ENCODE measurements at regions not wholly inside any gene's neighbourhood (a gene's known extent, or its start where the extent isn't known, plus 50 kb on each side); places are given as distances from the start of the nearest gene placed in this dataset.

GRCh38 chr13:31930490-31930889 lies 101.1 kb upstream of the FRY start:
- no peak for DNase-seq

- DNase-seq: no peak
Measured at GRCh38 chr13:31930901-31931522, 100.6 kb upstream of the FRY start.

GRCh38 chr13:31937436-31937835 lies 94.1 kb upstream of the FRY start:
- no peak for DNase-seq

- no peak for DNase-seq
Measured at GRCh38 chr13:31940076-31940475, 91.5 kb upstream of the FRY start.

- no peak for DNase-seq
Measured at GRCh38 chr13:31943591-31943990, 88.0 kb upstream of the FRY start.

GRCh38 chr13:31944262-31945160 lies 87.1 kb upstream of the FRY start:
- no peak for DNase-seq

GRCh38 chr13:31945202-31945961 lies 86.2 kb upstream of the FRY start:
- DNase-seq: peak; percentile 73

- DNase-seq: no peak
Measured at GRCh38 chr13:31946091-31946770, 85.3 kb upstream of the FRY start.

GRCh38 chr13:31947105-31947504 lies 84.5 kb upstream of the FRY start:
- no peak for DNase-seq

GRCh38 chr13:31947506-31947905 lies 84.1 kb upstream of the FRY start:
- DNase-seq: no peak

- no peak for DNase-seq
Measured at GRCh38 chr13:31949486-31949885, 82.1 kb upstream of the FRY start.

- no peak for DNase-seq
Measured at GRCh38 chr13:31950111-31950815, 81.3 kb upstream of the FRY start.

- DNase-seq: no peak
Measured at GRCh38 chr13:31951215-31951678, 80.3 kb upstream of the FRY start.

- no peak for DNase-seq
Measured at GRCh38 chr13:31952641-31953380, 78.8 kb upstream of the FRY start.

GRCh38 chr13:31955101-31955500 lies 76.5 kb upstream of the FRY start:
- DNase-seq: no peak

- no peak for DNase-seq
Measured at GRCh38 chr13:31955741-31956140, 75.8 kb upstream of the FRY start.

- no peak for DNase-seq
Measured at GRCh38 chr13:31956980-31957644, 74.5 kb upstream of the FRY start.

- no peak for DNase-seq
Measured at GRCh38 chr13:31957772-31958171, 73.8 kb upstream of the FRY start.

- no peak for DNase-seq
Measured at GRCh38 chr13:31962731-31963370, 68.7 kb upstream of the FRY start.

- DNase-seq: no peak
Measured at GRCh38 chr13:31963631-31964030, 67.9 kb upstream of the FRY start.

Measured in left hindlimb (tissue), 1 donor.